HG02938 (cell line): ENCODE measurements at regions not wholly inside any gene's neighbourhood (a gene's known extent, or its start where the extent isn't known, plus 50 kb on each side); places are given as distances from the start of the nearest gene placed in this dataset.
"Not testable (repeated sequence)": the region's sequence is repeated elsewhere in the genome, so short reads cannot be mapped to it uniquely, and the experiment has no call there.

ENCODE experiments used
- ATAC-seq: cut with Tn5 transposase; IDR thresholded peaks from one replicate; pipeline ENCODE4 v1.9.1; 2021; ENCODE audit warnings: mild to moderate bottlenecking, moderate library complexity; ENCODE audit not compliant: unreplicated experiment

DNA sequence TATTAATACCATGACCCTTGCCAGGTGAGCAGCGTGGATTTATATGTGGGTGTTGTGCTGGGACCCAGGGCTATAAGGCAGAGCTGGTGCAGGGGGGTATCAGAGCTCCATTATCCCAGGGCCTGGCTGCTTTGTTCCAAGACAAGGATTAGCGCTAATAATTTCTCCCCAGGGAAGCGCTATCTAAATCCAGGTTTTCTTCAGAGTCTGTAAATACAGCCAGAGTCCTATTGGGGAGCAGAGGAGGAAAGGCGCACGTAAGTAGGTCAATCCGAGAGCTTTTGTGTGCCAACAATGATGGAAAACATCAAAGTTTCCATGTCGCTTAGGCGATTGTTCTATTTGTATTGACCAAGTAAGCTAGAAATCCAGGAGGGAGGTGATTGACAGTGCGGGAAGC, 1009.7 kb downstream of the VRK1 start:
- no peak for ATAC-seq

DNA sequence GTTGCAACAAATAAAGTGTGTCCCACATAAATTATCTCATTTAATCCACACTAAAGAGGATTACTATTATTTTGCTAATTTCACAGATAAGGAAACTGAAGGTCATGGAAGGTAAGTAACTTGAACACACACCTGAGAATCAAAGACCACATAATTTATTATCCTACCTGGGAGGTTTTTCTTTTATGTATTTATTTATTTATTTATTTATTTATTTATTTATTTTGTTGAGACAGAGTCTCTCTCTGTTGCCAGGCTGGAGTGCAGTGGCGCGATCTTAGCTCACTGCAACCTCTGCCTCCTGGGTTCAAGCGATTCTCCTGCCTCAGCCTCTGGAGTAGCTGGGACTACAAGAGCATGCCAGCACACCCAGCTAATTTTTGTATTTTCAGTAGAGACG, 1011.4 kb downstream of the VRK1 start:
- not testable (repeated sequence) for ATAC-seq

DNA sequence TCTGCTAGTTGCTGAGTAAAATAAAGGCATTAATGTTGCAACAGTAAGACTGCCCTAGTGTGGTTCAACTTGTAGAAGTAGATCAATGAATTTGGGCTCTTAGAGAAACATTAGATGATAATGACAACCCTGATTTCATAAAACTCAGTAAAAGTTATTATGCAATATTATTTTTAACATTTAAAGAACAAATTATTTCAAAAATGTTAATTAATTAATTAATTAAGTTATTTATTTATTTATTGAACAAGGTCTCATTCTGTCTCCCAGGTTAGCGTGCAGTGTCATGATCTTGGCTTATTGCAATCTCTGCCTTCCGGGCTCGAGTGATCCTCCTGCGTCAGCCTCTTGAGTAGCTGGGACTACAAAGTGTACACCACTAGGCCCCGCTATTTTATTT, 1016.4 kb downstream of the VRK1 start:
- no peak for ATAC-seq

DNA sequence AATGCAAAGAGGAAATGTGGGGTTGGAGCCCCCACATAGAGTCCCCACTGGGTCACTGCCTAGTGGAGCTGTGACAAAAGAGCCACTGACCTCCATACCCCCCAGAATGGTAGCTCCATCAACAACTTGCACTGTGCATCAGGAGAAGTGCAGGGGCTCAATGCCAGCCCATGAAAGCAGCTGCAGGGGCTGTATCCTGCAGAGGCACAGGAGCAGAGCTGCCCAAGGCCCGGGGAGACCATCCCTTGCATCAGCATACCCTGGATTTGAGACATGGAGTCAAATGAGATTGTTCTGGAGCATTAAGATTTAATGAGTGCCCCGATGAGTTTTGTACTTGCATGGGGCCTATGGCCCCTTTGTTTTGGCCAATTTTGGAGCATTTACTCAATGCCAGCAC, 1023.6 kb downstream of the VRK1 start:
- ATAC-seq, result no peak

DNA sequence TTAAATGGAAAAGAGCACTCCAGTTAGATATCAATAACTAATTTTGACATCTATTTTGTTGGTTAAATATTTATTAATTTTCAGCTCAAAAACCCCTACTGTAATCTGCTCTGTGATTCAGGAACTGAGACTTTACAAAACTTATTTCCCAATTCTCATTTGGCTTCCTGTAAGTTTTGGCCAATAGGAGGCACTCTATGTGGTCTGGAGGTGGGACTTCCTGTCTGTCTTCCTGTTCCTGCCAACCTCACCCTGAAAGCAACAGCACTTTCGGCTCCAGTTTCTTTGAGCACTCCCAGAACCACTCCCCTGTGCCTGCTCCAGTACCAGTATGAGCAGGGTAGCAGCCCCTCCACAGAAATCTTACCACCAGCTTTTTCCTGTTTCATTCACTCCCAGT, 1027.0 kb downstream of the VRK1 start:
- no peak for ATAC-seq

GRCh38 chr14:97827746-97828145, 1030.6 kb downstream of the VRK1 start:
- no peak for ATAC-seq

GRCh38 chr14:97832776-97833175, 1035.6 kb downstream of the VRK1 start:
- ATAC-seq, result no peak

DNA sequence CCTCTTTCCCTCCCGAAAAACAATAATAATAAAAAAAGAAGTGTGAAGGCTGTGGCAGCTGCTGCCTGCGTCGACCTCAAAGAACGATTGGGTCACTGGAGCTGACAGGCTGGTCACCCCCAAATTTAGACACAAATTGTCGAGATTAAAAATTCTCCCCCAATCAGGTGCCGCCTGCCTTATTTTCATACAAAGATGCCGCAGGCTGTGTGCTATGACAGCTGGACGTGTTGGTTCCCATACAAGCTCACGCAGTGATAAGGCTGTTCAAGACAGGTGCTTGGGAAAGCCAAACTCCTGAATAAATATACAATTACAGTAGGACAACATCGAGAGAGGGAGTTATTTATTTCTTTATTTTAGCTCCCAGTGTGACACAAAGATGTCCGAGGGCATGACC, 1041.8 kb downstream of the VRK1 start:
- ATAC-seq, result no peak

DNA sequence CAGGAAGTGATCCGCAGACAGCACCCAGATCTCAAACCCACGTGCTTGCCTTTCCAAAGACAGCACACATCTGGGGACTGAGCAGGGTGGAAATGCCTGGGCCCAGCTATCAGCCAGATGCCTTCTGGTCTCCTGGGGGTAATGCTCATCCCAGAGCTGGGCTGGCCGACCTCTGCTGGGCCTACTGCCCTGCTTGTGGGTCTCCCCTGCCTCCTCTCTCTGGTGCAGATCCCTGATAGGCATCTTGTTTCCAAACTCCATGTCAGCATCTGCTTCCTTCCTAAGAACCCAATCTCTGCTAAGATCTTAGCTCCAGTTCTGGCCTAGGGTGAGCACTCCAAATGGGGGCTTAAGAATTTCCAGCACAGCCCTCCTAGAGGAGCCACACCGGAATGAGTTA, 1043.0 kb downstream of the VRK1 start:
- no peak for ATAC-seq

DNA sequence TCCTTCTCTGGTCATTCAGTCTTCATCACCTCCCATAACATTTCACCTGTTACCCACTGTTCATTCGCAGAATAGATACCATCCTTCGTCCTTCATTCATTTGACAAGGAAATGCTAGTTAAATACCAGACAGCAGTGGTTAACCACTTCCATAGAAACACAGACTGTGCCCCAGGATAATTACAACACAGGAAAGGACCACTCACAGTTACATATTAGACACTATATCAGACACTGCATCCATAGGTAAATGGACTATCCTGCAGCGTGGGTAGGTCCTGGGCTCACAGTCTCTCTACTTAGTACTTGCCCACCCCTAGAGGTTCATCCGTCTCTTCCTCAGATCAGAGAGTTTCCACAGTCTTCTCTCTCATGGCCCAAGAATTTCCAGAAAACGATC, 1044.6 kb downstream of the VRK1 start:
- ATAC-seq, result no peak

DNA sequence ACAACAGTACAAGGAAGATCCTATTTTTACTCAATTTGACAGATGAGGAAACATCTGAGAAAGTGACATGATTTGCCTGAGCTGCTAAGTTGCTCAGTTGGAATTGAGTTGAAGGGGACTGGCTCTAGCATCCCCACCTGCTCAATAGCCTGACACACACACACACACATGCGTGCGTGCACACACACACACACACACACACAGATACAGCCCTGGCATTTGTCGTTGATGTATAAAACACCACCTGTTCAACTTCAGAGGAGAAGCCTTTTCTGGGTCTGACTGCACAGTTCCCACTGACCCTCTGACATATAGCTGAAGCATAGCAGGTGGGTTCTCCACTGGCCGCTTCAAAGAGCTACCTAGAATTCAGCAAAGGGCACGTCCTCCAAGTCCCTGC, 1045.9 kb downstream of the VRK1 start:
- no peak for ATAC-seq

GRCh38 chr14:97844042-97844441, 1046.9 kb downstream of the VRK1 start:
- no peak for ATAC-seq

GRCh38 chr14:97846156-97846555, 1049.0 kb downstream of the VRK1 start:
- no peak for ATAC-seq

DNA sequence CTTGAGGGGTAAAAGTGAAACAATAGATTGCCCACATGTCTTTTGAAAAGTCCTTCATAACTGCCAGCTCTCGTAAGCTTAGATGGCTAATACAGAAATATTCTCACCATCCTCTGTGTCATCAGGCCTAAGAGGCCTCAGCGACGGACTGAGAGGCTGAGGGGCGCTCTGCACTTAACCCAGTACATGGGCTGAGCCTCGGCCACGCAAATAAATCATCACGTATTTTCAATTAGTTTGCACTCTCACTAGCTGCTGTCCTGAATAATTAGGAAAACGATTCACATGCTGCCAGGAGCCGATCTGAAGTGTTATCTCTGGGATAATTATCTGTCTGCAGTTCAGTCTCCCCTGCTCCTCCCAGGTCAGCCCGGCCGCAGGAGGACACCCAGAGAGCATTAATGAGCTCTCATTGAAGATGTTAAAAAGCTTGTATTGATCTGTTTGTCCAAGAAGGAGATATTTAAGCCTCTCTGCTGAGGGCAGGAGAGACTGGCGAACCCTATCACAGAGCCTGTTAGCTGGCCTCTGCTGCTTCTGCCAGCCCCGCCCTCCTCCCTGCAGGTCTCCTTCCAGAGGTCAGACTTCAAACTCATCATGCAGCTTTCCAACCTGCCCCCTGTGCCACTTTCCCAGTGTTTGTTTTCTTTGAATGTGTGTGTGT, 1051.3 kb downstream of the VRK1 start:
- ATAC-seq, result no peak

DNA sequence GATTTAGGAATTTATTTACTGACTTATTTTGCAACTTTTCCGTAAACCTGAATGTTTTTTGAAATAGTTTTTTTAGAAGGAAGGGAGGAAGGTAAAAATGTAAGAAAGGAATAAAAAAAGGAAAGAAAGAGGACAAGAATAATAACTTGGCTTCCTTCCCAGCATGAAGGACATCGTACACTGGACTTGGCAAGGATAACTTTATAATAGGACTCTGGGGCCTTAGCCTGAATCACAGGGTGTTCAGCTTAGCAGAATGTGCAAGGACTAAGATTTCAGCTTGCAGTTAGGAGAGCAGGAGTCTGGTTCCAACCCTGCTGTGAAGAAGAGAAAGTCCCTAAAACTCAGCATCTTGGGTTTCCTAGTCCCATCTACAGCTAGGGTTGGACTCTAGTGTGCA, 1053.3 kb downstream of the VRK1 start:
- no peak for ATAC-seq

- no peak for ATAC-seq
Observed at GRCh38 chr14:97850886-97851285, 1053.7 kb downstream of the VRK1 start.

DNA sequence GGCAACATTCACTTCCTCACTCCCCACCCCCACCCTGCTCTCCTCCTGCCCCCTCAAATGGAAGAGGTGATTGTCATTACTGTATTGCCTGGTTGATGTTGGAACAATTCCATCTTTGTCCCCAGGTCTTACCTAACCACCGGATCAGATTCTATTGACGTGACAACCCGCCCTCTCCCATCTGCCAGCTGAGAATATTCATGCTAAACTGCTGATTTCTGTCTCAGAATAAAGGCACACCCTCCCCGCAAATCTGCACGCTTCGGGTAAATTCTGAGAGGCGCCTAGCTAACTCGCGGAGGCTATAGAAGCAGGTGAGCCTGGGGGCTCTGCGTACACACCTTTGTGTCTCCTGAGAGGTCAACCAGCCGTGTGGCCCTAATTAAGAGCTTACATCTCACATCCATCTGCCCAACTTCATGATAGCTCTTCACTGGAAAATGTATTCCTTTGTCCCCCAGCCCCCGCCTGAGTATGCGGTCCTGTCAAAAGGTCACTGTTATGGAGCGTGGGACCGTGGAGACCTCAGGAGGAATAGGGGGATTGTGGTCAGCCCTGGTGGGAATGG, 1054.3 kb downstream of the VRK1 start:
- ATAC-seq, result no peak

- ATAC-seq, result no peak
Observed at GRCh38 chr14:97854918-97855317, 1057.7 kb downstream of the VRK1 start.

DNA sequence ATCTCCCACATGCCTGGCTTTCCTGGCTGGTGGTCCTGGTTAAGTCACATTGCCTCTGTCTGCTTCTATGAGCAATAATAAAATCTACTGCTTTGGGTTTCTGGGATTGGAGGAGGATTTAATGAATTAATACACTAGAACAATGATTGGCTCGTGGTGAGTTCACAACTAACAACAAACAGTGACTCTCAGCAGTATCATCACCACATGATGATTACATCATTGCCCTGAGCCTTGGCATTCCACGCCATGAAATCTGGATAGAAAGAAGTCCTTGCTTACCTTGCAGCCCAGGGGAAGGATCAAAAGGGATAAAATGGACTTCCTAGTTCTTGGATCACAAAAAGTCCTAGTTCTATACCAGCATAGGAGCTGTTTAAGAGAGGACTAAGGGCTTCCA, 1069.0 kb downstream of the VRK1 start:
- ATAC-seq, result no peak

DNA sequence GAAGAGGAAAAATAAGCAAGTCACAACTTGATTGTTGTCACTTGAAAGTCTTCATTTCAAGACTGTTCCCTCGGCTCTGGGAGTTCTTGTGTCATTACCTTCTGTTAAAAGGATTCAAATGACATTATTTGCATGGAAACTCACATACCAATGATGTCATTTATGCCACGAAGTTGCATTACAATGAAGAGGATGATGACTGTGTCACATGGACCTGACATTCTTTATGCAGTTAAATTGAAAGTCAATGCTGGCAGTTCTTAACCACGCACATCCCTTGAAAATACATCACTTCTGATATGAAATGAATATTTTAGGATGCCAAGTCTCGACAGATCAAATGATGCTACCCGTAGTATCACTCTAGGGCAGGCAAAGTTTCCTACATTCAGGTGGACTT, 1069.5 kb downstream of the VRK1 start:
- no peak for ATAC-seq

GRCh38 chr14:97873291-97873690, 1076.1 kb downstream of the VRK1 start:
- ATAC-seq, result no peak

DNA sequence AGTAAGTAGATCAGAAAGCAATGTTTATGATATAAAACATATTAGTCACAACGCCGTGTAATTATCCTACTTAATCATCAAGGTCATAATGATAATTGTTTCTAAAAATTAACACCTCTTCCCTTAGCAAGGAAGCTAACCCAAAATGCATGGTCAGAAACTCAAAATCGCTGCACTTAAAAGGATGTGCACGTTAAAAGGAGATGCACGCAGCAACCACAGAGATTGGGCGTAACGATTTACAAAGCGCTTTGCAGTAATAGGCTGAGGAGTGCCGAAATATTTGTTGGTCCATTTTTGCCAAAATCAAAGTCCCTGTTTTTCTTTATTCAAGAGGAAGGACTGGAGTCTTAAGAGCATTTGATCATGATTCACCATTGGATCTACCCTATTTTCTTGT, 1077.2 kb downstream of the VRK1 start:
- no peak for ATAC-seq

DNA sequence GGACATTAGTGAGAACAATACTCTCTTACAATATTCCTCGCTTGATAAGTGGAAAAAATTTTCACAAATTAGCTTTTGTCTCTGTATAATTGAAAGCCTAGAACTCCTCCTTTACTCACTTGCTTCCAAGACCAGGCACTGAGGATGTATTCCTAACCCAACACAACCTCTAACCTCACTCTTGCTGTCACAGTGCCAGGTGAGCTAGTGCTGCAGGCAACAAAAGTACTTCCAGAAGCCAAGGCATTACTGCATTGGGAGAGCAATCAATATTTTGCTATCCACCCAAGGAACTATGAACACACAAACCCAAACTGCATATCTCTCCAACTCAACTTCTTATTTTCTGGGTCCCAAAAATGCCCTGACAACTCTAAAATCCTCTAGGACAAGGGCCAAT, 1081.0 kb downstream of the VRK1 start:
- no peak for ATAC-seq
